Ovary (tissue), 7 donors: ENCODE measurements at regions not wholly inside any gene's neighbourhood (a gene's known extent, or its start where the extent isn't known, plus 50 kb on each side); places are given as distances from the start of the nearest gene placed in this dataset.

Experiments used
- DNase-seq, 5 donors: peaks; one replicate each; pipeline ENCODE4 v3.0.0-alpha.2; 2019 to 2020
- H3K27ac ChIP-seq, 2 donors: fragments of 200-600 bp; one replicate each; pipeline versions ENCODE4 v1.5.1 to v1.8.0; 2019 to 2022
- H3K27me3 ChIP-seq: fragments of 200-600 bp; one replicate; pipeline ENCODE4 v1.8.0; 2022
- H3K36me3 ChIP-seq: fragments of 200-600 bp; sonication (generic); one replicate; pipeline ENCODE4 v1.5.1; 2019
- H3K4me1 ChIP-seq: one replicate; pipeline ENCODE4 v1.8.1; 2013; ENCODE audit warnings: mild to moderate bottlenecking, moderate library complexity; ENCODE audit not compliant: insufficient read depth
- H3K4me3 ChIP-seq: fragments of 200-600 bp; sonication (generic); one replicate; pipeline ENCODE4 v1.5.1; 2017
- H3K9me3 ChIP-seq, 2 donors: fragments of 200-600 bp in 1 of 2; sonication (generic) in 1 of 2; one replicate each; pipeline versions ENCODE4 v1.5.1 to v1.8.1; 2013 to 2019; ENCODE audit warnings: mild to moderate bottlenecking in 1 of 2, moderate library complexity in 1 of 2
- EP300 ChIP-seq: sonication (generic); formaldehyde crosslinking; IDR thresholded peaks from one replicate; pipeline ENCODE4 v1.6.1; 2017; ENCODE audit warnings: antibody characterized with exemption
- POLR2A ChIP-seq: fragments of 450-650 bp; IDR thresholded peaks from one replicate; pipeline ENCODE4 v1.6.1; 2017; ENCODE audit warnings: antibody characterized with exemption, mild to moderate bottlenecking, moderate library complexity
- WGBS, 3 donors: extraction: QIAGEN DNeasy Blood & Tissue Kit in 1 of 3; methylation state at CpG; one replicate each; pipeline versions ENCODE4 v1.1.5 to v1.1.7; 2013 to 2017; 5-methylcytosine and 5-hydroxymethylcytosine counted together
- intact Hi-C, 4 donors: fragments of 100-400 bp; cut with DNase I; formaldehyde crosslinking; loops; one replicate each; pipeline versions ENCODE4 v1.11.0 to v1.15.1; 2022 to 2023
- TF ChIP-seq, protein P1 (sequence below), 3 donors: fragments of 450-650 bp in 2 of 3; fragments of 200-600 bp in 1 of 3; IDR thresholded peaks; one replicate each; pipeline versions ENCODE4 v1.5.1 to v1.8.0; 2016 to 2022; ENCODE audit warnings: antibody characterized with exemption in 3 of 3, mild to moderate bottlenecking in 1 of 3
- donor health status: DM: no; HTN: no; CAD: no; lungs with moderate emphysema.
- donor health status: DM: no; HTN: no; CAD: no.
- donor health status: Bipolar disorder and iron deficiency.
- donor health status: DM: no; HTN: no; CAD: no.
- donor health status: DM: yes; HTN: yes; CAD: no.

GRCh38 chr12:77377622-77378021 lies 312.3 kb upstream of the E2F7 start:
- H3K4me3 ChIP-seq = no peak overlapping the region
- DNase-seq = no peak
- no peaks in the 10 kb centered on the region for H3K27me3 ChIP-seq
- peaks cover 3% of the 10 kb centered on the region for H3K4me1 ChIP-seq
- H3K9me3 ChIP-seq = no peaks in the 10 kb centered on the region
- TF ChIP-seq EP300 (no peak), POLR2A (no peak)
- TF ChIP-seq, protein P1, sequence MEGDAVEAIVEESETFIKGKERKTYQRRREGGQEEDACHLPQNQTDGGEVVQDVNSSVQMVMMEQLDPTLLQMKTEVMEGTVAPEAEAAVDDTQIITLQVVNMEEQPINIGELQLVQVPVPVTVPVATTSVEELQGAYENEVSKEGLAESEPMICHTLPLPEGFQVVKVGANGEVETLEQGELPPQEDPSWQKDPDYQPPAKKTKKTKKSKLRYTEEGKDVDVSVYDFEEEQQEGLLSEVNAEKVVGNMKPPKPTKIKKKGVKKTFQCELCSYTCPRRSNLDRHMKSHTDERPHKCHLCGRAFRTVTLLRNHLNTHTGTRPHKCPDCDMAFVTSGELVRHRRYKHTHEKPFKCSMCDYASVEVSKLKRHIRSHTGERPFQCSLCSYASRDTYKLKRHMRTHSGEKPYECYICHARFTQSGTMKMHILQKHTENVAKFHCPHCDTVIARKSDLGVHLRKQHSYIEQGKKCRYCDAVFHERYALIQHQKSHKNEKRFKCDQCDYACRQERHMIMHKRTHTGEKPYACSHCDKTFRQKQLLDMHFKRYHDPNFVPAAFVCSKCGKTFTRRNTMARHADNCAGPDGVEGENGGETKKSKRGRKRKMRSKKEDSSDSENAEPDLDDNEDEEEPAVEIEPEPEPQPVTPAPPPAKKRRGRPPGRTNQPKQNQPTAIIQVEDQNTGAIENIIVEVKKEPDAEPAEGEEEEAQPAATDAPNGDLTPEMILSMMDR (IDR thresholded peaks at IDR 0.05) = no peak
- intact Hi-C loops = no loop called here
- 97% methylated on average over 6 of the region's 6 CpGs for WGBS, 3 donors
- no peak overlapping the region for H3K27ac ChIP-seq
- H3K36me3 ChIP-seq = no peaks in the 10 kb centered on the region

- no peaks in the 10 kb centered on the region for H3K27me3 ChIP-seq
- intact Hi-C loops = no loop called here
- no peaks in the 10 kb centered on the region for H3K36me3 ChIP-seq
- no peak overlapping the region for H3K4me3 ChIP-seq
- DNase-seq = no peak
- H3K9me3 ChIP-seq = no peaks in the 10 kb centered on the region
- WGBS, 3 donors = 10 to 22% (median 14%) methylated on average over 1 of the region's 1 CpG
- no peak overlapping the region for H3K27ac ChIP-seq
- TF ChIP-seq POLR2A = no peak
- TF ChIP-seq, protein P1 (IDR thresholded peaks at IDR 0.05) = no peak
- TF ChIP-seq EP300 = no peak
- H3K4me1 ChIP-seq = peaks cover 6% of the 10 kb centered on the region
Observed at GRCh38 chr12:77377116-77377515, 311.7 kb upstream of the E2F7 start.

- Histone ChIP-seq H3K9me3 (no peaks in the 10 kb centered on the region), H3K4me1 (peaks cover 8% of the 10 kb centered on the region), H3K36me3 (no peaks in the 10 kb centered on the region), H3K4me3 (no peak overlapping the region), H3K27ac (no peak overlapping the region), H3K27me3 (no peaks in the 10 kb centered on the region)
- WGBS, 3 donors = 48 to 65% (median 62%) methylated on average over 1 of the region's 1 CpG
- intact Hi-C loops = no loop called here
- DNase-seq = no peak
- TF ChIP-seq EP300 = no peak
- TF ChIP-seq, protein P1 (IDR thresholded peaks at IDR 0.05) = no peak
- no peak for TF ChIP-seq POLR2A
Observed at GRCh38 chr12:77374673-77375072, 309.3 kb upstream of the E2F7 start.

- WGBS, 3 donors = 76 to 88% (median 85%) methylated on average over 1 of the region's 1 CpG
- Histone ChIP-seq H3K36me3 (no peaks in the 10 kb centered on the region), H3K27me3 (no peaks in the 10 kb centered on the region), H3K4me3 (no peak overlapping the region), H3K9me3 (no peaks in the 10 kb centered on the region), H3K4me1 (peaks cover 7% of the 10 kb centered on the region), H3K27ac (no peak overlapping the region)
- DNase-seq = no peak
- intact Hi-C loops = no loop called here
- TF ChIP-seq, protein P1 (IDR thresholded peaks at IDR 0.05) = no peak
- TF ChIP-seq POLR2A (no peak), EP300 (no peak)
Observed at GRCh38 chr12:77372494-77372893, 307.1 kb upstream of the E2F7 start.

DNA sequence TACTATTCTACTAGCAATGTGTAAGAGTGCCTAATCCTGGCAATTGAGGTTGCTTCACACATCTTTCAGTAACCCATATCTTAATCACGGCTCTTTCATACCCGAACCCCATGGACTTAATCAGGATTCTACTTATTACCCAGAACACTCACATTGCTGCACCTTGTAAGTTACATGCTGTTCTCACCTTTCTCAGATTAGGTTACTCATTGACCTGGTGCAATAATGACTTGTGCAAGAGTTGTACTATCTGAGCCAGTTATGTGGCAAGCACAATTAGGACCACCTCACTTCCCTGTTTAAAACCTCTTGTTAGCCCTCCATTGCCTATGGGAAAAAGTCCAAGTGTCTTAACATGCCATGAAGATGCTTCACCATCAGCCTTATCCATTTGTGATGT lies 306.7 kb upstream of the E2F7 start:
- TF ChIP-seq EP300 (no peak), POLR2A (no peak)
- TF ChIP-seq, protein P1 (IDR thresholded peaks at IDR 0.05) = no peak
- no peaks in the 10 kb centered on the region for H3K9me3 ChIP-seq
- no peak for DNase-seq
- H3K4me3 ChIP-seq = no peak overlapping the region
- 95 to 98% (median 95%) methylated on average over 2 of the region's 2 CpGs for WGBS, 3 donors
- no peak overlapping the region for H3K27ac ChIP-seq
- H3K4me1 ChIP-seq = peaks cover 6% of the 10 kb centered on the region
- intact Hi-C loops = no loop called here
- H3K27me3 ChIP-seq = no peaks in the 10 kb centered on the region
- no peaks in the 10 kb centered on the region for H3K36me3 ChIP-seq
